HL-60 (cell line): ENCODE measurements at regions not wholly inside any gene's neighbourhood (a gene's known extent, or its start where the extent isn't known, plus 50 kb on each side); places are given as distances from the start of the nearest gene placed in this dataset.

Experiments
- CTCF ChIP-seq: IDR thresholded peaks from one replicate; pipeline ENCODE4 v1.5.1; 2011; ENCODE audit warnings: low read length, control low read depth, inconsistent platforms; ENCODE audit not compliant: insufficient read depth
- POLR2AphosphoS5 ChIP-seq: IDR thresholded peaks from 2 replicates; pipeline ENCODE4 v1.6.1; 2012; ENCODE audit warnings: low read depth
- REST ChIP-seq: IDR thresholded peaks from 2 replicates; pipeline ENCODE4 v1.6.1; 2012; ENCODE audit warnings: low read depth; ENCODE audit not compliant: insufficient replicate concordance

- TF ChIP-seq CTCF (no peak), POLR2AphosphoS5 (no peak), REST (no peak)
These were observed 566.5 kb upstream of the FRG1 start for GRCh38 chr4:189374176-189374575.
